ENCODE measurements at regions not wholly inside any gene's neighbourhood (a gene's known extent, or its start where the extent isn't known, plus 50 kb on each side); places are given as distances from the start of the nearest gene placed in this dataset.

- H3K4me3 ChIP-seq (ENCODE audit: low read depth, poor library complexity, severe bottlenecking): no peak overlapping the region
- intact Hi-C loops (cut with DNase I; ENCODE audit: low total_unique reads): no loop called here
- WGBS, 2 donors: 70 to 83% methylated on average over 2 of the region's 2 CpGs
- no peak for DNase-seq (ENCODE audit: low spot score in 2 of 2)
- TF ChIP-seq POLR2A (IDR thresholded peaks at IDR 0.05) (no peak), CTCF (IDR thresholded peaks at IDR 0.05) (no peak)
Observed at GRCh38 chrX:19272452-19272851, 71.3 kb upstream of the PDHA1 start.

GRCh38 chrX:19280636-19281035 is 63.1 kb upstream of the PDHA1 start:
- 85 to 92% methylated on average over 1 of the region's 1 CpG for WGBS, 2 donors
- no peak for DNase-seq (ENCODE audit: low spot score in 2 of 2)
- intact Hi-C loops (cut with DNase I; ENCODE audit: low total_unique reads): loop anchor here (1.0 kb wide), 1 partner anchor 15 kb away; no protein-coding TSS in a partner anchor
- TF ChIP-seq POLR2A (IDR thresholded peaks at IDR 0.05) (no peak), CTCF (IDR thresholded peaks at IDR 0.05) (no peak)
- no peak overlapping the region for H3K4me3 ChIP-seq (ENCODE audit: low read depth, poor library complexity, severe bottlenecking)

GRCh38 chrX:19281256-19281655 is 62.5 kb upstream of the PDHA1 start:
- no peak for DNase-seq (ENCODE audit: low spot score in 2 of 2)
- WGBS, 2 donors: 66 to 75% methylated on average over 1 of the region's 1 CpG

GRCh38 chrX:19283597-19284339 is 60.0 kb upstream of the PDHA1 start:
- no peak for DNase-seq (ENCODE audit: low spot score in 2 of 2)
- intact Hi-C loops (cut with DNase I; ENCODE audit: low total_unique reads): no loop called here

More at GRCh38 chrX:19281256-19281655, 62.5 kb upstream of the PDHA1 start:
- intact Hi-C loops (cut with DNase I; ENCODE audit: low total_unique reads): no loop called here
- no peak for TF ChIP-seq POLR2A (IDR thresholded peaks at IDR 0.05)
- no peak for TF ChIP-seq CTCF (IDR thresholded peaks at IDR 0.05)
- H3K4me3 ChIP-seq (ENCODE audit: low read depth, poor library complexity, severe bottlenecking): no peak overlapping the region

GRCh38 chrX:19285857-19286256 is 57.9 kb upstream of the PDHA1 start:
- no peak for DNase-seq (ENCODE audit: low spot score in 2 of 2)
- TF ChIP-seq CTCF (IDR thresholded peaks at IDR 0.05) (no peak), POLR2A (IDR thresholded peaks at IDR 0.05) (no peak)
- no peak overlapping the region for H3K4me3 ChIP-seq (ENCODE audit: low read depth, poor library complexity, severe bottlenecking)
- intact Hi-C loops (cut with DNase I; ENCODE audit: low total_unique reads): no loop called here

More at GRCh38 chrX:19283597-19284339, 60.0 kb upstream of the PDHA1 start:
- TF ChIP-seq CTCF (IDR thresholded peaks at IDR 0.05) (no peak), POLR2A (IDR thresholded peaks at IDR 0.05) (no peak)
- no peak overlapping the region for H3K4me3 ChIP-seq (ENCODE audit: low read depth, poor library complexity, severe bottlenecking)
- 84 to 95% methylated on average over 6 of the region's 6 CpGs for WGBS, 2 donors

GRCh38 chrX:19291086-19291485 is 52.6 kb upstream of the PDHA1 start:
- TF ChIP-seq POLR2A (IDR thresholded peaks at IDR 0.05): no peak
- TF ChIP-seq CTCF (IDR thresholded peaks at IDR 0.05): no peak
- intact Hi-C loops (cut with DNase I; ENCODE audit: low total_unique reads): no loop called here
- 71 to 74% methylated on average over 5 of the region's 5 CpGs for WGBS, 2 donors
- H3K4me3 ChIP-seq (ENCODE audit: low read depth, poor library complexity, severe bottlenecking): no peak overlapping the region
- DNase-seq (ENCODE audit: low spot score in 2 of 2): no peak

Measured in lower leg skin (tissue), 4 donors.